Nephron (organoid): ENCODE measurements at regions not wholly inside any gene's neighbourhood (a gene's known extent, or its start where the extent isn't known, plus 50 kb on each side); places are given as distances from the start of the nearest gene placed in this dataset.

Experiments used
- H3K27ac Mint-ChIP-seq, 3 experiments: 2 replicates each; pipeline ENCODE4 v1.8.0; 2020; ENCODE audit warnings: mixed read lengths in 3 of 3, mild to moderate bottlenecking in 2 of 3, moderate library complexity in 1 of 3
- H3K27me3 Mint-ChIP-seq: 2 replicates; pipeline ENCODE4 v1.8.0; 2021; ENCODE audit warnings: low read depth, mild to moderate bottlenecking, moderate library complexity, mixed read lengths
- H3K36me3 Mint-ChIP-seq: 2 replicates; pipeline ENCODE4 v1.8.0; 2020; ENCODE audit warnings: low read depth, mixed read lengths
- H3K4me1 Mint-ChIP-seq: 2 replicates; pipeline ENCODE4 v1.8.0; 2020; ENCODE audit warnings: mixed read lengths
- H3K4me3 Mint-ChIP-seq, 3 experiments: 2 replicates each; pipeline ENCODE4 v1.8.0; 2020; ENCODE audit warnings: mild to moderate bottlenecking in 3 of 3, mixed read lengths in 3 of 3, moderate library complexity in 2 of 3
- H3K9me3 Mint-ChIP-seq: 2 replicates; pipeline ENCODE4 v1.8.0; 2020; ENCODE audit warnings: mixed read lengths
- CTCF ChIP-seq, 3 experiments: fragments of 200-600 bp; sonication (generic); IDR thresholded peaks; one replicate each; pipeline ENCODE4 v1.5.0; 2021; ENCODE audit warnings: antibody characterized with exemption in 3 of 3; ENCODE audit not compliant: unreplicated experiment in 3 of 3

GRCh38 chr18:39752351-39752750 lies 2186.8 kb upstream of the CELF4 start:
- Mint-ChIP-seq H3K4me1 (peaks cover 13% of the 10 kb centered on the region), H3K4me3 (no peak overlapping the region), H3K27me3 (no peaks in the 10 kb centered on the region), H3K27ac (no peak overlapping the region), H3K36me3 (peaks cover 30% of the 10 kb centered on the region), H3K9me3 (peaks cover 11% of the 10 kb centered on the region)
- TF ChIP-seq CTCF (IDR thresholded peaks at IDR 0.05; ENCODE audit: unreplicated experiment in 3 of 3): no peak

GRCh38 chr18:39751921-39752320 lies 2186.3 kb upstream of the CELF4 start:
- Mint-ChIP-seq H3K27ac (no peak overlapping the region), H3K27me3 (no peaks in the 10 kb centered on the region), H3K36me3 (peaks cover 28% of the 10 kb centered on the region), H3K4me3 (no peak overlapping the region), H3K4me1 (peaks cover 13% of the 10 kb centered on the region), H3K9me3 (peaks cover 11% of the 10 kb centered on the region)
- no peak for TF ChIP-seq CTCF (IDR thresholded peaks at IDR 0.05; ENCODE audit: unreplicated experiment in 3 of 3)

- Mint-ChIP-seq H3K4me1 (peaks cover 13% of the 10 kb centered on the region), H3K27ac (no peak overlapping the region), H3K4me3 (no peak overlapping the region), H3K27me3 (no peaks in the 10 kb centered on the region), H3K9me3 (peaks cover 7% of the 10 kb centered on the region), H3K36me3 (peaks cover 27% of the 10 kb centered on the region)
- TF ChIP-seq CTCF (IDR thresholded peaks at IDR 0.05; ENCODE audit: unreplicated experiment in 3 of 3): no peak
Measured at GRCh38 chr18:39751161-39751560, 2185.6 kb upstream of the CELF4 start.

GRCh38 chr18:39749154-39749553 lies 2183.6 kb upstream of the CELF4 start:
- H3K4me1 Mint-ChIP-seq: peaks cover 13% of the 10 kb centered on the region
- no peak overlapping the region for H3K4me3 Mint-ChIP-seq
- no peak overlapping the region for H3K27ac Mint-ChIP-seq
- H3K9me3 Mint-ChIP-seq: peaks cover 5% of the 10 kb centered on the region
- no peaks in the 10 kb centered on the region for H3K27me3 Mint-ChIP-seq
- no peak for TF ChIP-seq CTCF (IDR thresholded peaks at IDR 0.05; ENCODE audit: unreplicated experiment in 3 of 3)
- peaks cover 20% of the 10 kb centered on the region for H3K36me3 Mint-ChIP-seq

GRCh38 chr18:39748727-39749126 lies 2183.1 kb upstream of the CELF4 start:
- no peak for TF ChIP-seq CTCF (IDR thresholded peaks at IDR 0.05; ENCODE audit: unreplicated experiment in 3 of 3)
- H3K4me3 Mint-ChIP-seq: no peak overlapping the region
- peaks cover 5% of the 10 kb centered on the region for H3K9me3 Mint-ChIP-seq
- no peak overlapping the region for H3K27ac Mint-ChIP-seq
- peaks cover 17% of the 10 kb centered on the region for H3K36me3 Mint-ChIP-seq
- H3K4me1 Mint-ChIP-seq: peaks cover 13% of the 10 kb centered on the region
- no peaks in the 10 kb centered on the region for H3K27me3 Mint-ChIP-seq

- Mint-ChIP-seq H3K36me3 (peaks cover 17% of the 10 kb centered on the region), H3K4me1 (peaks cover 2% of the 10 kb centered on the region), H3K4me3 (no peak overlapping the region), H3K27ac (no peak overlapping the region), H3K9me3 (peaks cover 5% of the 10 kb centered on the region), H3K27me3 (no peaks in the 10 kb centered on the region)
- TF ChIP-seq CTCF (IDR thresholded peaks at IDR 0.05; ENCODE audit: unreplicated experiment in 3 of 3): no peak
Measured at GRCh38 chr18:39746201-39746600, 2180.6 kb upstream of the CELF4 start.
